ENCODE measurements at regions not wholly inside any gene's neighbourhood (a gene's known extent, or its start where the extent isn't known, plus 50 kb on each side); places are given as distances from the start of the nearest gene placed in this dataset.

DNA sequence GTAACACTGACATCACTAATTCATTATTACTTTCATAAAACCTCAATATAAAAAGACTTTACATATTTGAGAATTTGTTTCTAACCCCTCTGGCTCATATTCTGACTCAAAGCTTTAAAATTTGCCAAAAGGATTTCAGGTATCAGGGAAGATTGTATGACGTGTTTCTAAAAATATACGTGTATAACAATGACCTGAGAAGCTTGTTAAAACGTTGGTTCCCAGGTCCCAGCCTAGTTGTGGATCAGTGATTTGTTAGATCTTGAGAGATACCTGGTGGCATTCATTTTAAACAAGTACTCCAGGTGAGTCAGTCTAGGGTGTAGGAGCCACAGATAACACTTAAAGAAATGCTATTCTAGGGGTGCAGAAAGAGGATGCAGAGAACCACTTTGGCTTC lies 1096.8 kb upstream of the NXPH2 start:
- no peak for DNase-seq (ENCODE audit: low read depth)
- Histone ChIP-seq H3K4me1 (ENCODE audit: control insufficient read depth, insufficient read depth, low read length) (no peaks in the 10 kb centered on the region), H3K9ac (ENCODE audit: low read length) (no peak overlapping the region), H3K4me3 (ENCODE audit: low read length) (no peak overlapping the region), H3K9me3 (ENCODE audit: control insufficient read depth, low read length) (no peaks in the 10 kb centered on the region), H3K27me3 (replicated peaks; ENCODE audit: control insufficient read depth, insufficient read depth, low read length) (no peaks in the 10 kb centered on the region), H3K36me3 (ENCODE audit: control insufficient read depth, insufficient read depth, low read length, severe bottlenecking) (no peaks in the 10 kb centered on the region)

DNA sequence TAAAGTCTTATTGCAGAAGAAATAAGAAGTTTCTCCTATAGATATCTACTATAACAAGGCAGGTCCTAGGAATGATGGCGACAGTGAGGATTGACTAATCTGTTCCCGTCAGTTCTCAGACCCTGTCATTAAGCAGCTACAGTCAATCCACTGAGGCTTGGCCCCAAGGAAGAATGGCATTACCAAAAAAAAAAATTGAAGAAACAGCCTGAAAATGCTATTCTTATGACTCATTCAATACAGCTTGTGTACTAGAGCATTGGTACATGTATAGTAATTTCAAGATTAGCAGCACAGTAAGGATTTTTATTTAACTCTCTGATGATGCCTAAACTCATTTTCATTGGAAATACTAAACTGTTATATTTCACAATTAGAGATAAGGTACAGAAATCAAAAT lies 1096.1 kb upstream of the NXPH2 start:
- Histone ChIP-seq H3K4me1 (ENCODE audit: control insufficient read depth, insufficient read depth, low read length) (no peaks in the 10 kb centered on the region), H3K9ac (ENCODE audit: low read length) (no peak overlapping the region), H3K4me3 (ENCODE audit: low read length) (no peak overlapping the region), H3K9me3 (ENCODE audit: control insufficient read depth, low read length) (no peaks in the 10 kb centered on the region), H3K27me3 (replicated peaks; ENCODE audit: control insufficient read depth, insufficient read depth, low read length) (no peaks in the 10 kb centered on the region), H3K36me3 (ENCODE audit: control insufficient read depth, insufficient read depth, low read length, severe bottlenecking) (no peaks in the 10 kb centered on the region)
- DNase-seq (ENCODE audit: low read depth): no peak

DNA sequence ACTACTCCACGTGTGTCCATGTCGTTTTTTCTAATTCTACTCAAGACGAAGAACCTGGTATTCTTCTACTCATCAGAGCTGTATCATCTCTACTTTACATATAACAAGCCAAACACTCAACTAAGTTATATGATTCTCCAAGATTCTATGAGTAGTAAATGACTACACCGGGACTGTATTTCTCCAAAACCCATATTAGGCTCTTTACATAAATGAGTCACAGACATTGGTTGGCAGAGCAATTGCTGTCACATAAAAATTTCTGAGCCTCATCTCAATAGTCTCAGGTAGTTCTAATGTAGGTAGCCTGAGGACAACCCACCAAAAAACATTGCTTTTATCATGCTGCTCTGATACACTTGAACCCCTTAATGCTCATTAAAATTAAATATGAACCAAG lies 1092.3 kb upstream of the NXPH2 start:
- no peak overlapping the region for H3K9ac ChIP-seq (ENCODE audit: low read length)
- H3K27me3 ChIP-seq (replicated peaks; ENCODE audit: control insufficient read depth, insufficient read depth, low read length): no peaks in the 10 kb centered on the region
- no peak overlapping the region for H3K4me3 ChIP-seq (ENCODE audit: low read length)
- no peak for DNase-seq (ENCODE audit: low read depth)
- no peaks in the 10 kb centered on the region for H3K4me1 ChIP-seq (ENCODE audit: control insufficient read depth, insufficient read depth, low read length)
- H3K36me3 ChIP-seq (ENCODE audit: control insufficient read depth, insufficient read depth, low read length, severe bottlenecking): no peaks in the 10 kb centered on the region
- no peaks in the 10 kb centered on the region for H3K9me3 ChIP-seq (ENCODE audit: control insufficient read depth, low read length)

DNA sequence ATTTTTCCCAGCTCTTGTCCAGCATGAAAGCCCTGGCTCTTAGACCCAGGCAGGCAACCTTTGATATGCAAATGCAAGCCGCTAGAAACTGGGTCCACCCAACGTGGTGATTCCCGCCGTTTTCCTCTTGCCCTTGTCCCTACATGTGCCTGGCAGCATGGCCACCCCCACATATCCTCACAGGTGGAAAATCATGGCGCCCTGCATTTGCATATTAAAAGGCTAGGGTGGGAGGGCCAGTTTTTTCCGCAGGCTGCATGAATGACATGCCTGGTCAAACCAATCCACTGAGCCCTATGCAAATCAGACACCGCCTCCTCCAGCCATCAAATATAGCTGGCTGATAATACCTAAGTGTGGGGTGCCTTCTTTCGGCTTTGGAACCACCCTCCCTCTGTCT lies 1091.8 kb upstream of the NXPH2 start:
- DNase-seq (ENCODE audit: low read depth): no peak
- H3K9me3 ChIP-seq (ENCODE audit: control insufficient read depth, low read length): no peaks in the 10 kb centered on the region
- H3K4me3 ChIP-seq (ENCODE audit: low read length): no peak overlapping the region
- H3K9ac ChIP-seq (ENCODE audit: low read length): no peak overlapping the region
- H3K27me3 ChIP-seq (replicated peaks; ENCODE audit: control insufficient read depth, insufficient read depth, low read length): no peaks in the 10 kb centered on the region
- H3K36me3 ChIP-seq (ENCODE audit: control insufficient read depth, insufficient read depth, low read length, severe bottlenecking): no peaks in the 10 kb centered on the region
- no peaks in the 10 kb centered on the region for H3K4me1 ChIP-seq (ENCODE audit: control insufficient read depth, insufficient read depth, low read length)

DNA sequence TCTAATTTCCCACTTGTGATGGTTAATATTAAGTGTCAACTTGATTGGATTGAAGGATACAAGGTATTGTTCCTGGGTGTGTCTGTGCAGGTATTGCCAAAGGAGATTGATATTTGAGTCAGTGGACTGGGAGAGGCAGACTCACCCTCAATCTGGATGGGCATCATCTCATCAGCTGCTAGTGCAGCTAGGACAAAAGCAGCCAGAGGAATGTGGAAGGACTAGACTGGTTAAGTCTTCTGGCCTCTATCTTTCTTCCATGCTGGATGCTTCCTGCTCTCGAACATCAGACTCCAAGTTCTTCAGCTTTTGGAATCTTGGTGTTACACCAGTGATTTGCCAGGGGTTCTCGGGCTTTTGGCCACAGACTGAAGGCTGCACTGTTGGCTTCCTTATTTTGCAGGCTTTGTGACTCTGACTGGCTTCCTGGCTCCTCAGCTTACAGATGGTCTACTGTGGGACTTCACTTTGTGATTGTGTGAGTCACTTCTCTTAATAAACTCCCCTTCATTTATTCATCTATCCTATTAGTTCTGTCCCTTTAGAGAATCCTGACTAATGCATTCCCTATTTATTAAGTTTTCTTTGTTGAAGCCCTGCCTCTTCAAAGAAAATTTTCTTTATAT lies 1087.5 kb upstream of the NXPH2 start:
- peaks cover 17% of the 10 kb centered on the region for H3K9me3 ChIP-seq (ENCODE audit: control insufficient read depth, low read length)
- H3K27me3 ChIP-seq (replicated peaks; ENCODE audit: control insufficient read depth, insufficient read depth, low read length): no peaks in the 10 kb centered on the region
- no peak for DNase-seq (ENCODE audit: low read depth)
- H3K9ac ChIP-seq (ENCODE audit: low read length): no peak overlapping the region
- no peak overlapping the region for H3K4me3 ChIP-seq (ENCODE audit: low read length)
- H3K4me1 ChIP-seq (ENCODE audit: control insufficient read depth, insufficient read depth, low read length): no peaks in the 10 kb centered on the region
- H3K36me3 ChIP-seq (ENCODE audit: control insufficient read depth, insufficient read depth, low read length, severe bottlenecking): no peaks in the 10 kb centered on the region

DNA sequence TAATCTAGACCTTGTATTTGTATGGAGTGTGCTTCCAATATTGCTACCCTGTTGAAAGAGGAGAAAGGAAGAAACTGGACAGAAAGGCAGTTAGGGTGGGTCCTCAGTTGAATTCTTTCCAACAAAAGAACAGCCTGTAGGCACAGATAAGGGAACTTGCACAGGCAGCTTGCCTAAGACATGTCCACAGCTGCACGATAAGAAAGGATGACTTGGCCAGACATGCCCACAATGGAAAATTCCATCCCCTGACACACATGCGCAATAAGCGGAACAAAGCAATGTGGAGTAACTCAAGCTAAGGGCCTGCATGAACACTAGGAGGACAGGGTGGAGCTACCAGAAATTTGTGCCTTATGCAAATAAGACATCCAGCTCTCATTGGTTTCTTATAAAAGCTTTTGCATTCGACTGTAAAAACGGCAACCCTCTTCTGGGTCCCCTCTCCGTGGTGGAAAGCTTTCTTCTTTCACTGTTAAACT lies 1084.7 kb upstream of the NXPH2 start:
- H3K4me3 ChIP-seq (ENCODE audit: low read length): no peak overlapping the region
- DNase-seq (ENCODE audit: low read depth): no peak
- H3K36me3 ChIP-seq (ENCODE audit: control insufficient read depth, insufficient read depth, low read length, severe bottlenecking): no peaks in the 10 kb centered on the region
- no peaks in the 10 kb centered on the region for H3K4me1 ChIP-seq (ENCODE audit: control insufficient read depth, insufficient read depth, low read length)
- peaks cover 17% of the 10 kb centered on the region for H3K9me3 ChIP-seq (ENCODE audit: control insufficient read depth, low read length)
- no peak overlapping the region for H3K9ac ChIP-seq (ENCODE audit: low read length)
- no peaks in the 10 kb centered on the region for H3K27me3 ChIP-seq (replicated peaks; ENCODE audit: control insufficient read depth, insufficient read depth, low read length)

DNA sequence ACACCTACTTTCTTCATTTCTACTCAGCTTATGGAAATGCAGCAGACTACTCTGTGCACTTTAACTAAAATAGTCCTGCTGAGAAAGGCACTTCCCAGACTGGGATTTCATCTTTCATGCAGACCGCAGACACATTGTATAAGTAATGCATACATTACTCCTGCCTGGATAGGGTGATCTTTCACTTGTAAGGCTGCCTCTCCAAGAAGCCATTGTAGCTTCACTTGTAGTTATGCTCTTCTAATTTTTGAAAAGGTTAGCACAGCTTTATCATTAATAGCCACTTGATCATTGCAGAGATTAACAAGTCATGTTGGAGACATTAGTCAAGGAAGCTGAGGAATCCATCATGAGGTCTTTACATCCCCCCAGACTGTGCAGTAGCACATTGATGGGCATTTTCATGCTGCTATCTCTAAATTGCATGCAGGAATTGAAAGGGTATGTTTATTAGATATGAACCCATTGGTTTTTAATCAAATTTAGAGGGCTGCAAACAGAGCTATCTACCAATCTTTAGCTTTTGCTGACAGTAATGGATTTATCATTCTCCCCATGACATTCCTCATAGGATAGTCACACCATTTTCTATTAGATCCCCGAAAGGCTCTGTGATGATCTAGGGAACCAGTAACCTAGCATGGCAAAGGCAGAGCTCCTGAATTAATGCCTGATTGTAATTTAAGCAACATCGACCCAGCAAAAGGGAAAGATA lies 1074.7 kb upstream of the NXPH2 start:
- no peak overlapping the region for H3K4me3 ChIP-seq (ENCODE audit: low read length)
- no peak overlapping the region for H3K9ac ChIP-seq (ENCODE audit: low read length)
- no peaks in the 10 kb centered on the region for H3K27me3 ChIP-seq (replicated peaks; ENCODE audit: control insufficient read depth, insufficient read depth, low read length)
- H3K36me3 ChIP-seq (ENCODE audit: control insufficient read depth, insufficient read depth, low read length, severe bottlenecking): no peaks in the 10 kb centered on the region
- DNase-seq (ENCODE audit: low read depth): no peak
- no peaks in the 10 kb centered on the region for H3K4me1 ChIP-seq (ENCODE audit: control insufficient read depth, insufficient read depth, low read length)
- H3K9me3 ChIP-seq (ENCODE audit: control insufficient read depth, low read length): peaks cover 3% of the 10 kb centered on the region

DNA sequence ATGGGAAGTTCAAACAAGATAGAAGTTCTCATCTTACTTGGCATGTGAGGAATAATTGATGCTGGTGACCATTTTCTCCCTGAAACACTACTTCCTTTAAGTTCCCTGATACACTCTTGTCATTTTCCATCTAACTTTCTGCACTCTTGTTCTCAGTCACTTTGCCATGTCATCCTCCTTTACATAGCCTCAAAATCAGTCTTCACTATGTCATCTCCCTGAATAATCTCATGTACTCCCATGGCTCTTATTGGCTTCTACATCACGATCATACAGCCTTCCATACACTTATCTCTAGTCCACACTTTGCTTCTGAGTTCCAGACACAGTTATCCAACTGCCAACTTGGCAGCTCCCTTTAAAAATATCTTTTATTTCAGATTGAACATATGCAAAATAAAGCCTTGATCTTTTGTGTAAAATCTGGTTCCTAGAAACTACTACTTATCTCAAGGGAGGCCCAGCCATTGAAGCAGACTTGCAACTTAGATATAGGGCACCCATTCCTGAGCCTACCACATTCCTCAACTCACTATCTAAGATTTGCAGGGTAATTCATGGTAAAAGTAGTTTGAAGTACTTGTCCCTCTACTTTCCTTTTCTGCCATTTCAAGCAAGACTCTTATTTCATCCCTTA lies 1070.2 kb upstream of the NXPH2 start:
- Histone ChIP-seq H3K27me3 (replicated peaks; ENCODE audit: control insufficient read depth, insufficient read depth, low read length) (no peaks in the 10 kb centered on the region), H3K4me1 (ENCODE audit: control insufficient read depth, insufficient read depth, low read length) (no peaks in the 10 kb centered on the region), H3K36me3 (ENCODE audit: control insufficient read depth, insufficient read depth, low read length, severe bottlenecking) (no peaks in the 10 kb centered on the region), H3K9me3 (ENCODE audit: control insufficient read depth, low read length) (no peaks in the 10 kb centered on the region), H3K4me3 (ENCODE audit: low read length) (no peak overlapping the region), H3K9ac (ENCODE audit: low read length) (no peak overlapping the region)
- DNase-seq (ENCODE audit: low read depth): no peak

DNA sequence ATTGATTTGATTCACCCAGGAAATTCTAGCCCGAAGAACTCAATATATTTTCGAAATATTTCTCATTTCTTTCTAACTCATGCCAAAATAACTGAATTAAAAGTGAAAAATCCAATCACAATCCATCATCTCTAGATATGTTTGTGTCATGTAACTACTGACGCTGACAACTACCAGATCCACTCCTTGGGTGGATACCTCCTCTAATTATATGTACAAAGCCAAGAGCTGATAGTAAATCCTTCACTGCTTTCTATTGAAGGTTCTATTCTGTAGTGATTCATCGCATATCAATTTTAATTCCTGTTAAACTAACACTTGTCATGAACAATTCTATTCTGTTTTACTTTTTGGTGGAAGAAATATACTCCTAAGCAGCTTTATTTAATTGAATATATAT lies 1056.6 kb upstream of the NXPH2 start:
- no peaks in the 10 kb centered on the region for H3K4me1 ChIP-seq (ENCODE audit: control insufficient read depth, insufficient read depth, low read length)
- H3K36me3 ChIP-seq (ENCODE audit: control insufficient read depth, insufficient read depth, low read length, severe bottlenecking): no peaks in the 10 kb centered on the region
- no peak overlapping the region for H3K4me3 ChIP-seq (ENCODE audit: low read length)
- no peak overlapping the region for H3K9ac ChIP-seq (ENCODE audit: low read length)
- H3K9me3 ChIP-seq (ENCODE audit: control insufficient read depth, low read length): peaks cover 5% of the 10 kb centered on the region
- H3K27me3 ChIP-seq (replicated peaks; ENCODE audit: control insufficient read depth, insufficient read depth, low read length): no peaks in the 10 kb centered on the region
- no peak for DNase-seq (ENCODE audit: low read depth)

DNA sequence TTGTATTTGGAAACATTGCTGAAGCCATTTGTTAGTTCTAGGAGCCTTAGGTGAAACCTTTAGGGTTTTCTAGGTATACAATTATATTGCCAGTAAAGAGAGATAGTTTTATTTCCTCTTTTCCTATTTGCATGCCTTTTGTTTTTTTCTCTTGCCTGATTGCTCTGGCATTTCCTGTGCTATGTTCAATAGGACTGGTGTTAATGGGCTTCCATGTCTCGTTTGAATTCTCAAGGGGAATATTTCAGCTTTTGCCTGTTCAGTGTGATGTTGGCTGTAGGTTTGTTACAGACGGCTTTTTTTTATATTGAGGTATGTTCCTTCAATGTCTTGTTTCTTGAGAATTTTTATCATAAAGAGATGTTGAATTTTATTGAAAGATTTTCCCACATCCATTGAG lies 1054.9 kb upstream of the NXPH2 start:
- Histone ChIP-seq H3K27me3 (replicated peaks; ENCODE audit: control insufficient read depth, insufficient read depth, low read length) (no peaks in the 10 kb centered on the region), H3K9me3 (ENCODE audit: control insufficient read depth, low read length) (no peaks in the 10 kb centered on the region), H3K4me1 (ENCODE audit: control insufficient read depth, insufficient read depth, low read length) (no peaks in the 10 kb centered on the region), H3K4me3 (ENCODE audit: low read length) (no peak overlapping the region), H3K36me3 (ENCODE audit: control insufficient read depth, insufficient read depth, low read length, severe bottlenecking) (no peaks in the 10 kb centered on the region), H3K9ac (ENCODE audit: low read length) (no peak overlapping the region)
- no peak for DNase-seq (ENCODE audit: low read depth)

DNA sequence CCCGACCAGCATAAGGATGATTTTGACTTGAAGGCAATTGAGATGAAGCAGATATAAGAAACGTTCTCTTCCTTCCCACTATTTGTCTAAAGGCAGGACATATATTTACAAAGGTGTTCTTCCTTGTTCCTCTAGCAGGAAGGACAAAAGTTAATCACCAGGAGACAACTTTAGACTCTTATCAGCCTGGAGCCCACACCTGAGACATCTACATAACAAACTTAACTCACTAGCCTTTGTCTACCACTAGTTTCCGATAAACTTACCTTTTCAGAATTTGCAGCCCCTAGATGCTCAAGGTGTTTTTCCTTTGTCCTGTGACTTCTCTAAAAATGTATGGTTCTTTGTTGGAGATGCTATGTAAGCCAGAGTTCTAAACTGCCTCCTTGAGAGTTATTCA lies 1047.8 kb upstream of the NXPH2 start:
- no peak for DNase-seq (ENCODE audit: low read depth)
- Histone ChIP-seq H3K9ac (ENCODE audit: low read length) (no peak overlapping the region), H3K36me3 (ENCODE audit: control insufficient read depth, insufficient read depth, low read length, severe bottlenecking) (no peaks in the 10 kb centered on the region), H3K9me3 (ENCODE audit: control insufficient read depth, low read length) (no peaks in the 10 kb centered on the region), H3K4me1 (ENCODE audit: control insufficient read depth, insufficient read depth, low read length) (no peaks in the 10 kb centered on the region), H3K4me3 (ENCODE audit: low read length) (no peak overlapping the region), H3K27me3 (replicated peaks; ENCODE audit: control insufficient read depth, insufficient read depth, low read length) (no peaks in the 10 kb centered on the region)
